HepG2 (cell line): ENCODE measurements at regions not wholly inside any gene's neighbourhood (a gene's known extent, or its start where the extent isn't known, plus 50 kb on each side); places are given as distances from the start of the nearest gene placed in this dataset.

Source experiments
- ATAC-seq: fragments of 200-7000 bp; cut with Tn5 transposase; 3 replicates; pipeline ENCODE4 v1.9.1; 2020; ENCODE audit warnings: mild to moderate bottlenecking, moderate library complexity
- BruUV-seq: library from RNA; stranded (reverse); fragments of 400-500 nt; replicated peaks from 2 replicates; lab custom pipeline; 2021; lab: Mats Ljungman, UMichigan
- CTCF ChIA-PET: fragments of 300-600 bp; formaldehyde crosslinking; extraction: SDS; loops from one replicate; lab custom pipeline; 2021; ENCODE audit warnings: low total read pairs, inconsistent platforms, low intra/inter-chr PET ratio; lab: Yijun Ruan, JAX
- POLR2A ChIA-PET: fragments of 350-600 bp; sonication (Branson Sonifier 250); formaldehyde crosslinking; loops from one replicate; lab custom pipeline; 2020; ENCODE audit warnings: antibody characterized with exemption, inconsistent platforms; lab: Yijun Ruan, JAX
- DNase-seq: peaks from one replicate; pipeline ENCODE4 v3.0.0-alpha.2; 2015; ENCODE audit warnings: low spot score
- FAIRE-seq: peaks from 3 replicates; lab custom pipeline; 2011; peaks lifted over from hg19 to GRCh38; lab: Jason Lieb, UNC
- H2AFZ ChIP-seq: one replicate; pipeline ENCODE4 v1.6.1; 2011; ENCODE audit warnings: low read length, inconsistent platforms
- H3K27ac ChIP-seq: fragments of 300-600 bp; 3 replicates; pipeline ENCODE4 v1.8.0; 2011; ENCODE audit warnings: mixed run types, mild to moderate bottlenecking, mixed read lengths, low read length, inconsistent platforms; ENCODE audit not compliant: insufficient read depth; ENCODE audit errors: extremely low read length
- H3K27me3 ChIP-seq, 2 experiments: fragments of 200-600 bp in 1 of 2; 2 replicates in 1 of 2; 3 replicates in 1 of 2; pipeline versions ENCODE4 v1.6.0 to v1.8.0; 2011; ENCODE audit warnings: low read length in 2 of 2, mild to moderate bottlenecking in 2 of 2, moderate library complexity in 2 of 2, inconsistent platforms in 1 of 2; ENCODE audit not compliant: insufficient read depth in 2 of 2, control insufficient read depth in 1 of 2
- H3K36me3 ChIP-seq, 2 experiments: fragments of 200-600 bp in 1 of 2; replicated peaks in 1 of 2; 2 replicates in 1 of 2; 3 replicates in 1 of 2; pipeline versions ENCODE4 v1.5.1 to v1.8.0; 2011; ENCODE audit warnings: low read length in 2 of 2, inconsistent platforms in 1 of 2; ENCODE audit not compliant: insufficient read depth in 2 of 2, control insufficient read depth in 1 of 2
- H3K4me1 ChIP-seq: 2 replicates; pipeline ENCODE4 v1.5.1; 2012; ENCODE audit warnings: low read length, inconsistent platforms; ENCODE audit not compliant: insufficient read depth
- H3K4me2 ChIP-seq: 2 replicates; pipeline ENCODE4 v1.6.0; 2011; ENCODE audit warnings: low read depth, low read length, inconsistent platforms
- H3K4me3 ChIP-seq, 3 experiments: fragments of 200-600 bp in 1 of 3; sonication (generic), shearing (Covaris generic) in 1 of 3; replicated peaks in 1 of 3; 2 replicates each; pipeline ENCODE4 v1.5.1; 2011 to 2016; ENCODE audit warnings: low read length in 3 of 3, inconsistent platforms in 2 of 3, low read depth in 2 of 3, mild to moderate bottlenecking in 2 of 3, control low read depth in 1 of 3, mixed read lengths in 1 of 3; ENCODE audit not compliant: insufficient read depth in 1 of 3
- H3K79me2 ChIP-seq: one replicate; pipeline ENCODE4 v1.6.1; 2011; ENCODE audit warnings: low read length, inconsistent platforms; ENCODE audit not compliant: insufficient read depth
- H3K9ac ChIP-seq: 2 replicates; pipeline ENCODE4 v1.6.0; 2011; ENCODE audit warnings: mild to moderate bottlenecking, low read depth, low read length, inconsistent platforms; ENCODE audit not compliant: insufficient read depth
- H3K9me3 ChIP-seq: 2 replicates; pipeline ENCODE4 v1.5.1; 2012; ENCODE audit warnings: mild to moderate bottlenecking, low read length
- H4K20me1 ChIP-seq: 2 replicates; pipeline ENCODE4 v1.6.0; 2011; ENCODE audit warnings: inconsistent platforms, mild to moderate bottlenecking, low read length, moderate library complexity; ENCODE audit not compliant: insufficient read depth
- GATAD1 ChIP-seq: IDR thresholded peaks from 2 replicates; pipeline ENCODE4 v1.6.1; 2016; ENCODE audit warnings: missing genetic modification reagents, missing compliant biosample characterization
- HHEX ChIP-seq: IDR thresholded peaks from 2 replicates; pipeline ENCODE4 v1.6.1; 2016; ENCODE audit warnings: control low read depth
- NCOA1 ChIP-seq: sonication (generic); formaldehyde crosslinking; IDR thresholded peaks from 2 replicates; pipeline ENCODE4 v1.9.0; 2021; ENCODE audit warnings: missing genetic modification reagents
- SALL1 ChIP-seq: sonication (generic); formaldehyde crosslinking; IDR thresholded peaks from 2 replicates; pipeline ENCODE4 v1.8.0; 2022; ENCODE audit warnings: mild to moderate bottlenecking, missing genetic modification reagents
- SP140L ChIP-seq: sonication (generic); formaldehyde crosslinking; IDR thresholded peaks from 2 replicates; pipeline ENCODE4 v1.4.0; 2020; ENCODE audit warnings: missing genetic modification reagents, borderline replicate concordance
- ZBTB44 ChIP-seq: sonication (generic); formaldehyde crosslinking; IDR thresholded peaks from 2 replicates; pipeline ENCODE4 v1.4.0; 2020; ENCODE audit warnings: missing genetic modification reagents
- ZNF562 ChIP-seq: sonication (generic); formaldehyde crosslinking; IDR thresholded peaks from 2 replicates; pipeline ENCODE4 v1.8.0; 2022; ENCODE audit warnings: missing genetic modification reagents, borderline replicate concordance
- WGBS: methylation state at CpG from one replicate; pipeline ENCODE4 v1.1.6; 2017; ENCODE audit warnings: low lambda C conversion rate; 5-methylcytosine and 5-hydroxymethylcytosine counted together
- in situ Hi-C: cut with HindIII; loops from 2 replicates; pipeline ENCODE4 v1.10.0; 2017; ENCODE audit warnings: low pct_unique_long_range_greater_than_20kb; ENCODE audit not compliant: extremely low pct_ligation_motif_present
- intact Hi-C: fragments of 100-400 bp; cut with micrococcal nuclease; formaldehyde crosslinking; loops from one replicate; pipeline ENCODE4 v1.10.0; 2022; ENCODE audit not compliant: unreplicated experiment
- TF ChIP-seq, protein P1 (sequence below): sonication (generic); formaldehyde crosslinking; IDR thresholded peaks from 2 replicates; pipeline ENCODE4 v1.8.1; 2022; ENCODE audit warnings: mild to moderate bottlenecking, missing genetic modification reagents
- TF ChIP-seq, protein P2 (sequence below): fragments of 450-650 bp; IDR thresholded peaks from 2 replicates; pipeline ENCODE4 v1.6.1; 2017; ENCODE audit warnings: mild to moderate bottlenecking

DNA sequence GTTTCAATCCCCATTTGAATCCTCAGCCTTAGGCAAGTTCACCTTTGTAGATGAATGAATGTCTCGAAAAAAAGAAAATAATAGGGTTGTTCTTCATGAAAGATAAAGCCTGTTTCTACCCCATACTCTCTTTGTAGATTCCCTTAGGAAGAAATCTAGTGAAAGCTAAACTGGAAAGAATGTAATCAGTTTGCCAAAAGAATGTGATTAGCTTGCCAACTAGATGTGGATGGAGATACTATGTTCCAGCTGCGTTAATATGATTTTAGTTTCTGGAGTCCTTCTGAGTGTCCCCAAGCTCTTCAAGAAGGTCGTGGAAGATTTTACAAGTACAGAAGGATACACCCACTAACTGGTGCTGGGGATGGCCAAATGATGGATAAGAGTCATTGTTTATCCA lies 162.3 kb upstream of the EDNRA start:
- H3K4me2 ChIP-seq: no peak overlapping the region
- no peak overlapping the region for H3K27ac ChIP-seq
- TF ChIP-seq, protein P1, sequence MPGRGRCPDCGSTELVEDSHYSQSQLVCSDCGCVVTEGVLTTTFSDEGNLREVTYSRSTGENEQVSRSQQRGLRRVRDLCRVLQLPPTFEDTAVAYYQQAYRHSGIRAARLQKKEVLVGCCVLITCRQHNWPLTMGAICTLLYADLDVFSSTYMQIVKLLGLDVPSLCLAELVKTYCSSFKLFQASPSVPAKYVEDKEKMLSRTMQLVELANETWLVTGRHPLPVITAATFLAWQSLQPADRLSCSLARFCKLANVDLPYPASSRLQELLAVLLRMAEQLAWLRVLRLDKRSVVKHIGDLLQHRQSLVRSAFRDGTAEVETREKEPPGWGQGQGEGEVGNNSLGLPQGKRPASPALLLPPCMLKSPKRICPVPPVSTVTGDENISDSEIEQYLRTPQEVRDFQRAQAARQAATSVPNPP (CRISPR knock-in tag): no peak
- no peak for TF ChIP-seq HHEX
- TF ChIP-seq, protein P2, sequence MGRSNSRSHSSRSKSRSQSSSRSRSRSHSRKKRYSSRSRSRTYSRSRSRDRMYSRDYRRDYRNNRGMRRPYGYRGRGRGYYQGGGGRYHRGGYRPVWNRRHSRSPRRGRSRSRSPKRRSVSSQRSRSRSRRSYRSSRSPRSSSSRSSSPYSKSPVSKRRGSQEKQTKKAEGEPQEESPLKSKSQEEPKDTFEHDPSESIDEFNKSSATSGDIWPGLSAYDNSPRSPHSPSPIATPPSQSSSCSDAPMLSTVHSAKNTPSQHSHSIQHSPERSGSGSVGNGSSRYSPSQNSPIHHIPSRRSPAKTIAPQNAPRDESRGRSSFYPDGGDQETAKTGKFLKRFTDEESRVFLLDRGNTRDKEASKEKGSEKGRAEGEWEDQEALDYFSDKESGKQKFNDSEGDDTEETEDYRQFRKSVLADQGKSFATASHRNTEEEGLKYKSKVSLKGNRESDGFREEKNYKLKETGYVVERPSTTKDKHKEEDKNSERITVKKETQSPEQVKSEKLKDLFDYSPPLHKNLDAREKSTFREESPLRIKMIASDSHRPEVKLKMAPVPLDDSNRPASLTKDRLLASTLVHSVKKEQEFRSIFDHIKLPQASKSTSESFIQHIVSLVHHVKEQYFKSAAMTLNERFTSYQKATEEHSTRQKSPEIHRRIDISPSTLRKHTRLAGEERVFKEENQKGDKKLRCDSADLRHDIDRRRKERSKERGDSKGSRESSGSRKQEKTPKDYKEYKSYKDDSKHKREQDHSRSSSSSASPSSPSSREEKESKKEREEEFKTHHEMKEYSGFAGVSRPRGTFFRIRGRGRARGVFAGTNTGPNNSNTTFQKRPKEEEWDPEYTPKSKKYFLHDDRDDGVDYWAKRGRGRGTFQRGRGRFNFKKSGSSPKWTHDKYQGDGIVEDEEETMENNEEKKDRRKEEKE: no peak
- no peak for TF ChIP-seq ZBTB44 (CRISPR knock-in tag)
- TF ChIP-seq GATAD1 (CRISPR knock-in tag): no peak
- no peak for TF ChIP-seq SP140L
- TF ChIP-seq NCOA1 (CRISPR knock-in tag): no peak
- no peak for TF ChIP-seq ZNF562 (CRISPR knock-in tag)
- TF ChIP-seq SALL1 (CRISPR knock-in tag): no peak
- TF ChIP-seq, all 625 proteins: peak for 0
- FAIRE-seq (no peak), ATAC-seq (no peak), DNase-seq (no peak)
- intact Hi-C loops (no loop called here), in situ Hi-C loops (no loop called here)
- Histone ChIP-seq H4K20me1 (no peaks in the 10 kb centered on the region), H3K9ac (no peak overlapping the region), H3K4me1 (no peaks in the 10 kb centered on the region), H3K36me3 (no peaks in the 10 kb centered on the region), H3K9me3 (no peaks in the 10 kb centered on the region), H2AFZ (no peak overlapping the region), H3K79me2 (no peaks in the 10 kb centered on the region), H3K27me3 (no peaks in the 10 kb centered on the region), H3K4me3 (no peak overlapping the region)
- ChIA-PET POLR2A (no interaction called here), CTCF (no interaction called here)
- WGBS: 21% methylated on average over 3 of the region's 3 CpGs
- no TSS peak for BruUV-seq
